Prostate gland (tissue), 2 donors: ENCODE measurements at regions not wholly inside any gene's neighbourhood (a gene's known extent, or its start where the extent isn't known, plus 50 kb on each side); places are given as distances from the start of the nearest gene placed in this dataset.

Experiments used
- DNase-seq: peaks from one replicate; pipeline ENCODE4 v3.0.0-alpha.2; 2019; ENCODE audit warnings: low spot score
- H3K27ac ChIP-seq, 2 donors: fragments of 200-600 bp; sonication (generic); 2 replicates each; pipeline ENCODE4 v1.5.1; 2017 to 2019
- H3K27me3 ChIP-seq: fragments of 200-600 bp; sonication (generic); replicated peaks from 2 replicates; pipeline ENCODE4 v1.5.1; 2019; ENCODE audit not compliant: insufficient read depth
- H3K36me3 ChIP-seq, 2 donors: fragments of 200-600 bp; sonication (generic); 1 replicate in 1 of 2; 2 replicates in 1 of 2; pipeline versions ENCODE4 v1.5.1 to v1.8.1; 2017 to 2019
- H3K4me1 ChIP-seq: fragments of 200-600 bp; sonication (generic); replicated peaks from 2 replicates; pipeline ENCODE4 v1.5.1; 2019
- H3K4me3 ChIP-seq, 2 donors: fragments of 200-600 bp; sonication (generic); 2 replicates each; pipeline ENCODE4 v1.5.1; 2017 to 2019
- H3K9me3 ChIP-seq: fragments of 200-600 bp; sonication (generic); 2 replicates; pipeline ENCODE4 v1.5.1; 2017
- POLR2A ChIP-seq: fragments of 450-650 bp; IDR thresholded peaks from one replicate; pipeline ENCODE4 v1.6.1; 2016; ENCODE audit warnings: antibody characterized with exemption, mild to moderate bottlenecking
- POLR2AphosphoS5 ChIP-seq: sonication (generic); formaldehyde crosslinking; IDR thresholded peaks from one replicate; pipeline ENCODE4 v1.6.1; 2017; ENCODE audit warnings: antibody characterized with exemption
- WGBS: methylation state at CpG from one replicate; pipeline ENCODE4 v1.1.5; 2018; 5-methylcytosine and 5-hydroxymethylcytosine counted together
- intact Hi-C: fragments of 100-400 bp; cut with DNase I; formaldehyde crosslinking; loops from one replicate; pipeline ENCODE4 v1.14.2; 2022
- TF ChIP-seq, protein P1 (sequence below), 4 experiments: fragments of 200-600 bp in 2 of 4; fragments of 450-650 bp in 2 of 4; sonication (generic) in 2 of 4; IDR thresholded peaks; 1 replicate in 3 of 4; 2 replicates in 1 of 4; pipeline ENCODE4 v1.5.1; 2016 to 2019; ENCODE audit warnings: antibody characterized with exemption in 4 of 4, mild to moderate bottlenecking in 2 of 4, moderate library complexity in 2 of 4

DNA sequence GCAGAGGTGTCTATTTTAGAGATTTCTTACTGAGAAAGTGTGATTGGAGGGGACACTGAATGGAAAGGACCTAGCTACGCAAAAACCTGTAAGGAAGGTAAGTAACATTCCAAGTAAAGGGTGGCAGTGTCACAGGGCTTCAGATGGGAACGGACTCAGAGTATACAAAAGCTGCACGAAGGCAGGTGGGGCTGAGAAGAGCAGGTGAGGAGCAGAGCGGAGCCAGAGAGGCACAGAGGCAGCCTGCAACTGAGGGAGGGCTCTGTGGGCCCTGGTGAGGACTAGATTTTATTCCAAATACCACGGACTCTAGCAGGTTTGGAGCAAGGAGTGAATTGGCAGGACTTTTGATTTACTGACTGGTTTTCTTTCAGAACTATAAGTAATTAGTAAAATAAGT, 331.3 kb upstream of the PKDCC start:
- no peaks in the 10 kb centered on the region for H3K9me3 ChIP-seq
- no peaks in the 10 kb centered on the region for H3K27me3 ChIP-seq
- no peaks in the 10 kb centered on the region for H3K36me3 ChIP-seq
- intact Hi-C loops, result no loop called here
- H3K27ac ChIP-seq, result no peak overlapping the region
- TF ChIP-seq POLR2A, result no peak
- TF ChIP-seq, protein P1, sequence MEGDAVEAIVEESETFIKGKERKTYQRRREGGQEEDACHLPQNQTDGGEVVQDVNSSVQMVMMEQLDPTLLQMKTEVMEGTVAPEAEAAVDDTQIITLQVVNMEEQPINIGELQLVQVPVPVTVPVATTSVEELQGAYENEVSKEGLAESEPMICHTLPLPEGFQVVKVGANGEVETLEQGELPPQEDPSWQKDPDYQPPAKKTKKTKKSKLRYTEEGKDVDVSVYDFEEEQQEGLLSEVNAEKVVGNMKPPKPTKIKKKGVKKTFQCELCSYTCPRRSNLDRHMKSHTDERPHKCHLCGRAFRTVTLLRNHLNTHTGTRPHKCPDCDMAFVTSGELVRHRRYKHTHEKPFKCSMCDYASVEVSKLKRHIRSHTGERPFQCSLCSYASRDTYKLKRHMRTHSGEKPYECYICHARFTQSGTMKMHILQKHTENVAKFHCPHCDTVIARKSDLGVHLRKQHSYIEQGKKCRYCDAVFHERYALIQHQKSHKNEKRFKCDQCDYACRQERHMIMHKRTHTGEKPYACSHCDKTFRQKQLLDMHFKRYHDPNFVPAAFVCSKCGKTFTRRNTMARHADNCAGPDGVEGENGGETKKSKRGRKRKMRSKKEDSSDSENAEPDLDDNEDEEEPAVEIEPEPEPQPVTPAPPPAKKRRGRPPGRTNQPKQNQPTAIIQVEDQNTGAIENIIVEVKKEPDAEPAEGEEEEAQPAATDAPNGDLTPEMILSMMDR (IDR thresholded peaks at IDR 0.05), result no peak
- TF ChIP-seq POLR2AphosphoS5, result no peak
- no peaks in the 10 kb centered on the region for H3K4me1 ChIP-seq
- no peak overlapping the region for H3K4me3 ChIP-seq
- DNase-seq, result no peak
- WGBS, result 72% methylated on average over 5 of the region's 5 CpGs

DNA sequence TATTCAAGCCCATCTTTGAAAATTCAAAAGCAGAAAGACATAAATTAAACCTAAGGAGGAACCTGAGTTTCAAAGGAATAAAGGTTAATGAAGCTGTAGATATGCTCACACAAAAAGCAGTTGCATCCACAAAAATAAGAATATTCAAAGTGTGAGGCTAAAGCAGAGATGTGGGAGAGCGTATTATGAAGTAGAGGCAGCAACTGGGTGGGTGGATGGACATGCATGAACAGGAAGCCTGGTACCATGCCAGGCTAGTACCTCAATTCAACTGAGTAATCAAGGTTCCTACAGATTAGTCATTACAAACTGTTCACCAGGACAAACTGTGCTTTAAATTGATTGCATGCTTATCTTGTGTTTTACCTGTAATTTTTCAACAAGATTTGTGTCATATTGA, 330.0 kb upstream of the PKDCC start:
- Histone ChIP-seq H3K9me3 (no peaks in the 10 kb centered on the region), H3K27ac (no peak overlapping the region), H3K36me3 (no peaks in the 10 kb centered on the region), H3K4me3 (no peak overlapping the region), H3K27me3 (no peaks in the 10 kb centered on the region), H3K4me1 (no peaks in the 10 kb centered on the region)
- intact Hi-C loops, result no loop called here
- TF ChIP-seq, protein P1 (IDR thresholded peaks at IDR 0.05), result no peak
- TF ChIP-seq POLR2AphosphoS5 (no peak), POLR2A (no peak)
- WGBS, result 50% methylated on average over 1 of the region's 1 CpG
- DNase-seq, result no peak

DNA sequence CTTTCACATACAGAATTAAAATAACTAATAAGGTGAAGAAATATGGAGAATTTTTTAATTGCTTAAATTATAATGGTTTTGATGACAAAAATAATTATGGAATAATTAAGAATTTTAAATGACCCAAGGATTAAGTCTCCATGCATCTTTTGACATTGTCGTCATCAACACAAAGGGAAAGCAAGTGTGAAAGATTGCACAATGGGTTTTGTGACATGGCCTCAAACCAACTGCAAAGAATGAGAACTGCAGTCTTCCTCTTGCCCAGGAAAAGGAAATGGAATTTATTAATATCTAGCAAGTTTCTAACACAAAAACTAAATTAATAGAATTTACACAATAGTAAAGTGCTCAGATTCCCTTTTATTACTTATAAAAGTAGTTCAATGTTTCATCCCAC, 329.1 kb upstream of the PKDCC start:
- Histone ChIP-seq H3K4me3 (no peak overlapping the region), H3K27ac (no peak overlapping the region), H3K36me3 (no peaks in the 10 kb centered on the region), H3K9me3 (no peaks in the 10 kb centered on the region), H3K27me3 (no peaks in the 10 kb centered on the region), H3K4me1 (no peaks in the 10 kb centered on the region)
- TF ChIP-seq POLR2A (no peak), POLR2AphosphoS5 (no peak)
- TF ChIP-seq, protein P1 (IDR thresholded peaks at IDR 0.05), result no peak
- intact Hi-C loops, result no loop called here
- DNase-seq, result no peak
- 70% methylated on average over 1 of the region's 1 CpG for WGBS

DNA sequence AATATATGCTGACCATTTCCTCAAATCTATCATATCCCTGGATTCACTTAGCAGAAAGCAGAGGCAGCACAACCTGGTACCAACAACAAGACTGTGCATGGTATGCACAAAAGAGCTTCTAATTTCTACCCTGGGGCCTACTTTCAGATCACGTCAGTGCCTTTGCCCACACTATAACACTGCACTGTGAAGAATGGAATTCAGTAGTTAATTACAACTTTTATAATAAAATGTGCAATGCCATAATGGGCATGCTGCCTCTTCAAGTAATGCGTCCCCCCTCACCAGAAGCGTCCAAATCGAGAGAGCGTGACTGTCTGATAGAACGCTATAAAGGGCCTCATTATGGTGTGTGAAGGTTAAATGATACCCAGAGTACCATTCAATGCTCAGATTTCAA, 328.1 kb upstream of the PKDCC start:
- WGBS, result 94% methylated on average over 6 of the region's 6 CpGs
- H3K27ac ChIP-seq, result no peak overlapping the region
- DNase-seq, result no peak

More for the DNA sequence above, 328.1 kb upstream of the PKDCC start:
- Histone ChIP-seq H3K9me3 (no peaks in the 10 kb centered on the region), H3K4me3 (no peak overlapping the region), H3K27me3 (no peaks in the 10 kb centered on the region), H3K36me3 (no peaks in the 10 kb centered on the region), H3K4me1 (no peaks in the 10 kb centered on the region)
- intact Hi-C loops, result no loop called here
- TF ChIP-seq POLR2A (no peak), POLR2AphosphoS5 (no peak)
- TF ChIP-seq, protein P1 (IDR thresholded peaks at IDR 0.05), result no peak
